PFSK-1 (cell line): ENCODE measurements at regions not wholly inside any gene's neighbourhood (a gene's known extent, or its start where the extent isn't known, plus 50 kb on each side); places are given as distances from the start of the nearest gene placed in this dataset.

Source experiments
- FOXP2 ChIP-seq: optimal IDR thresholded peaks from 2 replicates; pipeline ENCODE3; 2011; ENCODE audit warnings: borderline replicate concordance, control low read depth, inconsistent platforms; ENCODE audit not compliant: insufficient read depth; ENCODE audit errors: extremely low read length, extremely low read depth
- POLR2AphosphoS5 ChIP-seq: IDR thresholded peaks from 2 replicates; pipeline ENCODE4 v1.6.1; 2012; ENCODE audit warnings: low read depth, mild to moderate bottlenecking, control low read depth, low read length, moderate library complexity
- SIN3A ChIP-seq: IDR thresholded peaks from 2 replicates; pipeline ENCODE4 v1.6.1; 2012; ENCODE audit warnings: mild to moderate bottlenecking, low read length, moderate library complexity, borderline replicate concordance; ENCODE audit not compliant: insufficient read depth
- TAF1 ChIP-seq: IDR thresholded peaks from 2 replicates; pipeline ENCODE4 v1.6.1; 2012; ENCODE audit warnings: low read length, control low read depth, borderline replicate concordance; ENCODE audit not compliant: insufficient read depth
- TF ChIP-seq, protein P1 (sequence below), 2 experiments: IDR thresholded peaks; 2 replicates each; pipeline versions ENCODE4 v1.6.1 to v1.8.0; 2011 to 2012; ENCODE audit warnings: low read depth in 2 of 2, low read length in 2 of 2, control low read depth in 1 of 2, inconsistent platforms in 1 of 2, mild to moderate bottlenecking in 1 of 2, moderate library complexity in 1 of 2; ENCODE audit not compliant: insufficient read depth in 1 of 2

DNA sequence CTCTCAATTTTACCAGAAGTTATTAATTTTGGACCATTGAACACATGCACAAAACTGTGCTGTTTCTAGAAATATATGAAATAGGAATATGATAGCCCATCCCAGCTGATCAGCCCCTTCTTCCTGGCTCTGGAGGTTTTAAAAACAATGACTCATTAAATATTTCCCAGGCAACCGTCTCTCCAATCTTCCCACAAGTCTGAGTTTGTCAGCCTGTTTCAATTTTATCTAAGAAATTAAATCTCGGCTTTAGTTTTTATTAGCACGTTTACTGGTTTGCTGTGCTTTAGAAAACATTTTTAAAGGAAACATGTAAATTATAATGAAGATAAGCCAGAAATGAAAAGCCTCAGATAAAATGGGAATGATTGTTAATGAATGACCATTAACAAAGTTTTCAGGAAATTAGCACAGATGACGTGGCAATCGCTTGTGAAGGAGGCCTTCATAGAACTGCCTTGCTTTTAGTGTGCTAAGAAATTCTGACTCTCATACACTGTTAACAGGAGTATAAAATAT, 89.3 kb upstream of the RAP1B start:
- TF ChIP-seq POLR2AphosphoS5 (no peak), TAF1 (peak; percentile 41; the same call in 1 of the 2 replicates), SIN3A (peak; percentile 78; the same call in 1 of the 2 replicates), FOXP2 (no peak)
- TF ChIP-seq, protein P1, sequence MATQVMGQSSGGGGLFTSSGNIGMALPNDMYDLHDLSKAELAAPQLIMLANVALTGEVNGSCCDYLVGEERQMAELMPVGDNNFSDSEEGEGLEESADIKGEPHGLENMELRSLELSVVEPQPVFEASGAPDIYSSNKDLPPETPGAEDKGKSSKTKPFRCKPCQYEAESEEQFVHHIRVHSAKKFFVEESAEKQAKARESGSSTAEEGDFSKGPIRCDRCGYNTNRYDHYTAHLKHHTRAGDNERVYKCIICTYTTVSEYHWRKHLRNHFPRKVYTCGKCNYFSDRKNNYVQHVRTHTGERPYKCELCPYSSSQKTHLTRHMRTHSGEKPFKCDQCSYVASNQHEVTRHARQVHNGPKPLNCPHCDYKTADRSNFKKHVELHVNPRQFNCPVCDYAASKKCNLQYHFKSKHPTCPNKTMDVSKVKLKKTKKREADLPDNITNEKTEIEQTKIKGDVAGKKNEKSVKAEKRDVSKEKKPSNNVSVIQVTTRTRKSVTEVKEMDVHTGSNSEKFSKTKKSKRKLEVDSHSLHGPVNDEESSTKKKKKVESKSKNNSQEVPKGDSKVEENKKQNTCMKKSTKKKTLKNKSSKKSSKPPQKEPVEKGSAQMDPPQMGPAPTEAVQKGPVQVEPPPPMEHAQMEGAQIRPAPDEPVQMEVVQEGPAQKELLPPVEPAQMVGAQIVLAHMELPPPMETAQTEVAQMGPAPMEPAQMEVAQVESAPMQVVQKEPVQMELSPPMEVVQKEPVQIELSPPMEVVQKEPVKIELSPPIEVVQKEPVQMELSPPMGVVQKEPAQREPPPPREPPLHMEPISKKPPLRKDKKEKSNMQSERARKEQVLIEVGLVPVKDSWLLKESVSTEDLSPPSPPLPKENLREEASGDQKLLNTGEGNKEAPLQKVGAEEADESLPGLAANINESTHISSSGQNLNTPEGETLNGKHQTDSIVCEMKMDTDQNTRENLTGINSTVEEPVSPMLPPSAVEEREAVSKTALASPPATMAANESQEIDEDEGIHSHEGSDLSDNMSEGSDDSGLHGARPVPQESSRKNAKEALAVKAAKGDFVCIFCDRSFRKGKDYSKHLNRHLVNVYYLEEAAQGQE (IDR thresholded peaks at IDR 0.05; ENCODE audit: insufficient read depth in 1 of 2, low read depth in 2 of 2, low read length in 2 of 2) = no peak
